K562 (cell line): ENCODE measurements at regions not wholly inside any gene's neighbourhood (a gene's known extent, or its start where the extent isn't known, plus 50 kb on each side); places are given as distances from the start of the nearest gene placed in this dataset.

Experiments
- ATAC-seq: fragments of 200-7000 bp; cut with Tn5 transposase; 3 replicates; pipeline ENCODE4 v1.9.1; 2020; ENCODE audit warnings: moderate library complexity
- BruUV-seq: library from RNA; stranded (reverse); fragments of 400-500 nt; replicated peaks from 2 replicates; lab custom pipeline; 2021; lab: Mats Ljungman, UMichigan
- CTCF ChIA-PET: fragments of 300-600 bp; formaldehyde crosslinking; extraction: SDS; loops from one replicate; lab custom pipeline; 2021; ENCODE audit warnings: low intra/inter-chr PET ratio; lab: Yijun Ruan, JAX
- POLR2A ChIA-PET: fragments of 300-600, 350-650 bp; sonication (Branson Sonifier 250); formaldehyde crosslinking; extraction: SDS; loops from one replicate; lab custom pipeline; 2021; ENCODE audit warnings: antibody characterized with exemption, inconsistent platforms; lab: Yijun Ruan, JAX
- DNase-seq, 4 experiments: peaks; one replicate each; pipeline versions ENCODE4 v3.0.0 to v3.0.0-alpha.2; 2011 to 2018; ENCODE audit warnings: low spot score in 3 of 4, mixed read lengths in 3 of 4; ENCODE audit errors: extremely low read depth in 1 of 4
- FAIRE-seq: peaks from 2 replicates; lab custom pipeline; 2011; peaks lifted over from hg19 to GRCh38; lab: Jason Lieb, UNC
- H2AFZ ChIP-seq: 2 replicates; pipeline ENCODE4 v1.6.0; 2011; ENCODE audit warnings: low read depth, low read length, control low read depth, inconsistent platforms
- H3K27ac ChIP-seq: fragments of 200-600 bp; 3 replicates; pipeline ENCODE4 v1.8.0; 2011; ENCODE audit warnings: low read depth, mild to moderate bottlenecking, control low read depth, inconsistent platforms, low read length, moderate library complexity, mixed read lengths; ENCODE audit errors: extremely low read depth
- H3K27me3 ChIP-seq, 2 experiments: fragments of 300-600 bp in 1 of 2; 2 replicates in 1 of 2; 3 replicates in 1 of 2; pipeline versions ENCODE4 v1.6.0 to v1.8.0; 2011; ENCODE audit warnings: inconsistent platforms in 2 of 2, low read length in 2 of 2, mild to moderate bottlenecking in 1 of 2, mixed read lengths in 1 of 2, moderate library complexity in 1 of 2; ENCODE audit not compliant: control insufficient read depth in 2 of 2, insufficient read depth in 2 of 2
- H3K36me3 ChIP-seq: fragments of 300-600 bp; 3 replicates; pipeline ENCODE4 v1.8.0; 2011; ENCODE audit warnings: mild to moderate bottlenecking, low read length, inconsistent platforms; ENCODE audit not compliant: control insufficient read depth, insufficient read depth
- H3K4me1 ChIP-seq, 2 experiments: fragments of 200-600 bp in 1 of 2; replicated peaks in 1 of 2; 2 replicates in 1 of 2; 3 replicates in 1 of 2; pipeline versions ENCODE4 v1.5.1 to v1.8.0; 2011; ENCODE audit warnings: inconsistent platforms in 2 of 2, low read length in 2 of 2, mild to moderate bottlenecking in 1 of 2, mixed read lengths in 1 of 2, moderate library complexity in 1 of 2; ENCODE audit not compliant: control insufficient read depth in 2 of 2, insufficient read depth in 2 of 2
- H3K4me2 ChIP-seq: 2 replicates; pipeline ENCODE4 v1.6.1; 2011; ENCODE audit warnings: low read length, control low read depth, inconsistent platforms, mixed read lengths; ENCODE audit not compliant: insufficient read depth
- H3K4me3 ChIP-seq: fragments of 200-600 bp; sonication (generic), shearing (Covaris generic); 2 replicates; pipeline ENCODE4 v1.5.1; 2016; ENCODE audit warnings: control low read depth, inconsistent platforms
- H3K79me2 ChIP-seq: fragments of 200-600 bp; 3 replicates; pipeline ENCODE4 v1.8.0; 2011; ENCODE audit warnings: low read length, inconsistent platforms; ENCODE audit not compliant: control insufficient read depth, insufficient read depth
- H3K9ac ChIP-seq, 2 experiments: 2 replicates each; pipeline versions ENCODE4 v1.6.0 to v1.6.1; 2011; ENCODE audit warnings: low read depth in 2 of 2, low read length in 2 of 2, control low read depth in 1 of 2, inconsistent platforms in 1 of 2, mild to moderate bottlenecking in 1 of 2, mixed read lengths in 1 of 2; ENCODE audit not compliant: insufficient read depth in 1 of 2
- H3K9me1 ChIP-seq: one replicate; pipeline ENCODE4 v1.6.0; 2011; ENCODE audit warnings: inconsistent platforms, mild to moderate bottlenecking, low read length, moderate library complexity; ENCODE audit not compliant: control insufficient read depth, insufficient read depth
- H3K9me3 ChIP-seq: replicated peaks from 2 replicates; pipeline ENCODE4 v1.5.1; 2011; ENCODE audit warnings: low read depth, low read length, inconsistent platforms; ENCODE audit not compliant: control insufficient read depth, insufficient read depth
- H4K20me1 ChIP-seq: replicated peaks from 2 replicates; pipeline ENCODE4 v1.6.1; 2011; ENCODE audit warnings: low read length, inconsistent platforms, mixed read lengths; ENCODE audit not compliant: control insufficient read depth, insufficient read depth
- COPS2 ChIP-seq: fragments of 450-650 bp; conservative IDR thresholded peaks from 2 replicates; pipeline ENCODE4 v1.6.1; 2016; ENCODE audit warnings: mild to moderate bottlenecking, moderate library complexity
- MCM3 ChIP-seq: fragments of 450-650 bp; IDR thresholded peaks from 2 replicates; pipeline ENCODE4 v1.6.1; 2016
- RNF219 ChIP-seq: fragments of 250-450 bp; sonication (Bioruptor Pico); IDR thresholded peaks from 2 replicates; pipeline ENCODE4 v1.5.0; 2022; ENCODE audit warnings: mild to moderate bottlenecking
- TEAD2 ChIP-seq: fragments of 450-650 bp; IDR thresholded peaks from 2 replicates; pipeline ENCODE4 v1.6.1; 2016; ENCODE audit warnings: missing genetic modification characterization, control low read depth, missing compliant biosample characterization
- TGIF2 ChIP-seq: sonication (generic); formaldehyde crosslinking; IDR thresholded peaks from 2 replicates; pipeline ENCODE4 v1.8.1; 2022; ENCODE audit warnings: mild to moderate bottlenecking, missing genetic modification reagents, moderate library complexity
- THRAP3 ChIP-seq: fragments of 450-650 bp; IDR thresholded peaks from 2 replicates; pipeline ENCODE4 v1.6.1; 2016; ENCODE audit warnings: mild to moderate bottlenecking, inconsistent platforms, borderline replicate concordance
- ZNF696 ChIP-seq: fragments of 250-450 bp; sonication (Bioruptor Pico); conservative IDR thresholded peaks from 2 replicates; pipeline ENCODE4 v1.4.0; 2020; ENCODE audit warnings: mild to moderate bottlenecking, moderate library complexity
- WGBS: fragments of 100-300 bp; shearing (Covaris generic); methylation state at CpG from one replicate; pipeline ENCODE4 v1.1.6; 2016; ENCODE audit warnings: low coverage, mixed read lengths; ENCODE audit not compliant: insufficient coverage; ENCODE audit errors: missing lambda C conversion rate; 5-methylcytosine and 5-hydroxymethylcytosine counted together
- in situ Hi-C: fragments of 300-500 bp; cut with MboI; formaldehyde crosslinking; loops from 4 replicates; pipeline ENCODE4 v1.15.0; 2018; ENCODE audit warnings: inconsistent platforms, mixed read lengths
- intact Hi-C: fragments of 100-400 bp; cut with micrococcal nuclease; formaldehyde crosslinking; loops from 2 replicates; pipeline ENCODE4 v1.14.2; 2022
- TF ChIP-seq, protein P1 (sequence below): sonication (generic); formaldehyde crosslinking; IDR thresholded peaks from 2 replicates; pipeline ENCODE4 v1.8.1; 2023; ENCODE audit warnings: mild to moderate bottlenecking, missing genetic modification reagents, moderate library complexity
- TF ChIP-seq, protein P2 (sequence below): sonication (generic); formaldehyde crosslinking; IDR thresholded peaks from 2 replicates; pipeline ENCODE4 v1.8.0; 2023; ENCODE audit warnings: mild to moderate bottlenecking, missing genetic modification reagents
- TF ChIP-seq, protein P3 (sequence below): sonication (generic); formaldehyde crosslinking; IDR thresholded peaks from 2 replicates; pipeline ENCODE4 v1.5.0; 2020; ENCODE audit warnings: missing genetic modification reagents

- H3K9ac ChIP-seq: no peak overlapping the region
- ChIA-PET POLR2A (no interaction called here), CTCF (no interaction called here)
- H3K4me1 ChIP-seq: peaks cover 0 to 21% of the 10 kb centered on the region in 2 experiments; a peak in 3 of 5 replicates
- no peaks in the 10 kb centered on the region for H3K9me1 ChIP-seq
- H3K4me2 ChIP-seq: no peak overlapping the region
- in situ Hi-C loops: no loop called here
- no peaks in the 10 kb centered on the region for H3K36me3 ChIP-seq
- no peak for TF ChIP-seq TGIF2 (CRISPR knock-in tag)
- TF ChIP-seq MCM3: no peak
- TF ChIP-seq TEAD2 (tag): no peak
- TF ChIP-seq, protein P1, sequence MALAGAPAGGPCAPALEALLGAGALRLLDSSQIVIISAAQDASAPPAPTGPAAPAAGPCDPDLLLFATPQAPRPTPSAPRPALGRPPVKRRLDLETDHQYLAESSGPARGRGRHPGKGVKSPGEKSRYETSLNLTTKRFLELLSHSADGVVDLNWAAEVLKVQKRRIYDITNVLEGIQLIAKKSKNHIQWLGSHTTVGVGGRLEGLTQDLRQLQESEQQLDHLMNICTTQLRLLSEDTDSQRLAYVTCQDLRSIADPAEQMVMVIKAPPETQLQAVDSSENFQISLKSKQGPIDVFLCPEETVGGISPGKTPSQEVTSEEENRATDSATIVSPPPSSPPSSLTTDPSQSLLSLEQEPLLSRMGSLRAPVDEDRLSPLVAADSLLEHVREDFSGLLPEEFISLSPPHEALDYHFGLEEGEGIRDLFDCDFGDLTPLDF (CRISPR knock-in tag): no peak
- no peak for TF ChIP-seq COPS2
- TF ChIP-seq, protein P2, sequence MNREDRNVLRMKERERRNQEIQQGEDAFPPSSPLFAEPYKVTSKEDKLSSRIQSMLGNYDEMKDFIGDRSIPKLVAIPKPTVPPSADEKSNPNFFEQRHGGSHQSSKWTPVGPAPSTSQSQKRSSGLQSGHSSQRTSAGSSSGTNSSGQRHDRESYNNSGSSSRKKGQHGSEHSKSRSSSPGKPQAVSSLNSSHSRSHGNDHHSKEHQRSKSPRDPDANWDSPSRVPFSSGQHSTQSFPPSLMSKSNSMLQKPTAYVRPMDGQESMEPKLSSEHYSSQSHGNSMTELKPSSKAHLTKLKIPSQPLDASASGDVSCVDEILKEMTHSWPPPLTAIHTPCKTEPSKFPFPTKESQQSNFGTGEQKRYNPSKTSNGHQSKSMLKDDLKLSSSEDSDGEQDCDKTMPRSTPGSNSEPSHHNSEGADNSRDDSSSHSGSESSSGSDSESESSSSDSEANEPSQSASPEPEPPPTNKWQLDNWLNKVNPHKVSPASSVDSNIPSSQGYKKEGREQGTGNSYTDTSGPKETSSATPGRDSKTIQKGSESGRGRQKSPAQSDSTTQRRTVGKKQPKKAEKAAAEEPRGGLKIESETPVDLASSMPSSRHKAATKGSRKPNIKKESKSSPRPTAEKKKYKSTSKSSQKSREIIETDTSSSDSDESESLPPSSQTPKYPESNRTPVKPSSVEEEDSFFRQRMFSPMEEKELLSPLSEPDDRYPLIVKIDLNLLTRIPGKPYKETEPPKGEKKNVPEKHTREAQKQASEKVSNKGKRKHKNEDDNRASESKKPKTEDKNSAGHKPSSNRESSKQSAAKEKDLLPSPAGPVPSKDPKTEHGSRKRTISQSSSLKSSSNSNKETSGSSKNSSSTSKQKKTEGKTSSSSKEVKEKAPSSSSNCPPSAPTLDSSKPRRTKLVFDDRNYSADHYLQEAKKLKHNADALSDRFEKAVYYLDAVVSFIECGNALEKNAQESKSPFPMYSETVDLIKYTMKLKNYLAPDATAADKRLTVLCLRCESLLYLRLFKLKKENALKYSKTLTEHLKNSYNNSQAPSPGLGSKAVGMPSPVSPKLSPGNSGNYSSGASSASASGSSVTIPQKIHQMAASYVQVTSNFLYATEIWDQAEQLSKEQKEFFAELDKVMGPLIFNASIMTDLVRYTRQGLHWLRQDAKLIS: no peak
- TF ChIP-seq ZNF696: no peak
- TF ChIP-seq, protein P3, sequence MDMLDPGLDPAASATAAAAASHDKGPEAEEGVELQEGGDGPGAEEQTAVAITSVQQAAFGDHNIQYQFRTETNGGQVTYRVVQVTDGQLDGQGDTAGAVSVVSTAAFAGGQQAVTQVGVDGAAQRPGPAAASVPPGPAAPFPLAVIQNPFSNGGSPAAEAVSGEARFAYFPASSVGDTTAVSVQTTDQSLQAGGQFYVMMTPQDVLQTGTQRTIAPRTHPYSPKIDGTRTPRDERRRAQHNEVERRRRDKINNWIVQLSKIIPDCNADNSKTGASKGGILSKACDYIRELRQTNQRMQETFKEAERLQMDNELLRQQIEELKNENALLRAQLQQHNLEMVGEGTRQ: no peak
- TF ChIP-seq THRAP3: no peak
- TF ChIP-seq RNF219 (CRISPR knock-in tag): no peak
- ATAC-seq (no peak), FAIRE-seq (no peak), DNase-seq (no peak)
- 2% methylated on average over 5 of the region's 5 CpGs for WGBS
- H3K27ac ChIP-seq: no peak overlapping the region
- H3K79me2 ChIP-seq: no peaks in the 10 kb centered on the region
- no peak overlapping the region for H3K4me3 ChIP-seq
- no peak overlapping the region for H2AFZ ChIP-seq
- 0 out of 2 replicates have a peak, but pooled peaks cover 4% of the 10 kb centered on the region for H3K9me3 ChIP-seq
- no TSS peak for BruUV-seq
- H4K20me1 ChIP-seq: no peaks in the 10 kb centered on the region
- peaks cover 25 to 78% of the 10 kb centered on the region in 2 experiments for H3K27me3 ChIP-seq
- intact Hi-C loops: no loop called here
Measured at GRCh38 chr7:356087-356486, 66.1 kb downstream of the FOXL3 start.
